SK-N-SH treated with all-trans-retinoic acid at 6 μM for 48 hours (cell line): ENCODE measurements at regions not wholly inside any gene's neighbourhood (a gene's known extent, or its start where the extent isn't known, plus 50 kb on each side); places are given as distances from the start of the nearest gene placed in this dataset.

ENCODE experiments used
- ESRRG ChIP-seq: fragments of 250-450 bp; sonication (Bioruptor Pico); IDR thresholded peaks from 2 replicates; pipeline ENCODE4 v1.6.1; 2021; ENCODE audit warnings: mild to moderate bottlenecking
- ISL1 ChIP-seq: fragments of 250-450 bp; sonication (Bioruptor Pico); IDR thresholded peaks from 2 replicates; pipeline ENCODE4 v2.1.2; 2022; ENCODE audit warnings: mild to moderate bottlenecking, moderate library complexity
- OSR1 ChIP-seq: fragments of 250-450 bp; sonication (Bioruptor Pico); IDR thresholded peaks from 2 replicates; pipeline ENCODE4 v1.8.0; 2022; ENCODE audit warnings: moderate library complexity, mild to moderate bottlenecking, inconsistent platforms
- RARB ChIP-seq: fragments of 250-450 bp; sonication (Bioruptor Pico); IDR thresholded peaks from 2 replicates; pipeline ENCODE4 v1.8.0; 2021; ENCODE audit warnings: mild to moderate bottlenecking, moderate library complexity
- ZFP3 ChIP-seq: fragments of 250-450 bp; sonication (Bioruptor Pico); IDR thresholded peaks from 2 replicates; pipeline ENCODE4 v1.5.0; 2020; ENCODE audit warnings: mild to moderate bottlenecking, moderate library complexity
- ZFP30 ChIP-seq: fragments of 450-650 bp; formaldehyde crosslinking; IDR thresholded peaks from 2 replicates; pipeline ENCODE4 v1.5.0; 2022; ENCODE audit warnings: mild to moderate bottlenecking, moderate library complexity
- ZNF565 ChIP-seq: fragments of 450-650 bp; formaldehyde crosslinking; conservative IDR thresholded peaks from 2 replicates; pipeline ENCODE4 v1.5.0; 2020; ENCODE audit warnings: low read depth, mild to moderate bottlenecking, moderate library complexity
- ZNF70 ChIP-seq: fragments of 450-650 bp; formaldehyde crosslinking; IDR thresholded peaks from 2 replicates; pipeline ENCODE4 v1.5.0; 2020; ENCODE audit warnings: mild to moderate bottlenecking, moderate library complexity
- TF ChIP-seq, protein P1 (sequence below): fragments of 250-450 bp; sonication (Bioruptor Pico); IDR thresholded peaks from 2 replicates; pipeline ENCODE4 v1.8.0; 2020; ENCODE audit warnings: mild to moderate bottlenecking, moderate library complexity, borderline replicate concordance
- TF ChIP-seq, protein P2 (sequence below): fragments of 250-450 bp; sonication (Bioruptor Pico); IDR thresholded peaks from 2 replicates; pipeline ENCODE4 v1.5.1; 2020; ENCODE audit warnings: low read depth, mild to moderate bottlenecking, moderate library complexity

DNA sequence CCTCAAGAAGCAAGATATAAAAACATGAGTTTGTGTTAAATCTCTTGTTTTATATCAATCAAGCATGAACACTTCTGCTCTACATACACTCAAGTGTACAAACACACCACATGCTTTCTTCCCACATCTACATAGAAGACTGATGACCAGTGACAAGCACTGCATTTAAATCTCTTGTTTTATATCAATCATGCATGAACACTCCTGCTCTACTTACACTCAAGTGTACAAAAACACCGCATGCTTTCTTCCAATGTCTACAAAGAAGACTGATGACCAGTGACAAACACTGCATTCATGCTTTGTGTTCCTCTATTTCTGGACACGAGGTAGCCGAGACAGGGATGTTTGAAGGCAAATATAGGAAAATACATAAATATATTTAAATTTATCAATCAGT, 642.0 kb upstream of the PFKP start:
- TF ChIP-seq ESRRG (CRISPR knock-in tag) (no peak), ZNF70 (CRISPR knock-in tag) (no peak), OSR1 (CRISPR knock-in tag) (no peak), ZNF565 (CRISPR knock-in tag) (no peak), ZFP30 (CRISPR knock-in tag) (no peak), ZFP3 (CRISPR knock-in tag) (no peak), RARB (no peak), ISL1 (no peak)
- TF ChIP-seq, protein P1, sequence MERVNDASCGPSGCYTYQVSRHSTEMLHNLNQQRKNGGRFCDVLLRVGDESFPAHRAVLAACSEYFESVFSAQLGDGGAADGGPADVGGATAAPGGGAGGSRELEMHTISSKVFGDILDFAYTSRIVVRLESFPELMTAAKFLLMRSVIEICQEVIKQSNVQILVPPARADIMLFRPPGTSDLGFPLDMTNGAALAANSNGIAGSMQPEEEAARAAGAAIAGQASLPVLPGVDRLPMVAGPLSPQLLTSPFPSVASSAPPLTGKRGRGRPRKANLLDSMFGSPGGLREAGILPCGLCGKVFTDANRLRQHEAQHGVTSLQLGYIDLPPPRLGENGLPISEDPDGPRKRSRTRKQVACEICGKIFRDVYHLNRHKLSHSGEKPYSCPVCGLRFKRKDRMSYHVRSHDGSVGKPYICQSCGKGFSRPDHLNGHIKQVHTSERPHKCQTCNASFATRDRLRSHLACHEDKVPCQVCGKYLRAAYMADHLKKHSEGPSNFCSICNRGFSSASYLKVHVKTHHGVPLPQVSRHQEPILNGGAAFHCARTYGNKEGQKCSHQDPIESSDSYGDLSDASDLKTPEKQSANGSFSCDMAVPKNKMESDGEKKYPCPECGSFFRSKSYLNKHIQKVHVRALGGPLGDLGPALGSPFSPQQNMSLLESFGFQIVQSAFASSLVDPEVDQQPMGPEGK (CRISPR knock-in tag), result no peak
- TF ChIP-seq, protein P2, sequence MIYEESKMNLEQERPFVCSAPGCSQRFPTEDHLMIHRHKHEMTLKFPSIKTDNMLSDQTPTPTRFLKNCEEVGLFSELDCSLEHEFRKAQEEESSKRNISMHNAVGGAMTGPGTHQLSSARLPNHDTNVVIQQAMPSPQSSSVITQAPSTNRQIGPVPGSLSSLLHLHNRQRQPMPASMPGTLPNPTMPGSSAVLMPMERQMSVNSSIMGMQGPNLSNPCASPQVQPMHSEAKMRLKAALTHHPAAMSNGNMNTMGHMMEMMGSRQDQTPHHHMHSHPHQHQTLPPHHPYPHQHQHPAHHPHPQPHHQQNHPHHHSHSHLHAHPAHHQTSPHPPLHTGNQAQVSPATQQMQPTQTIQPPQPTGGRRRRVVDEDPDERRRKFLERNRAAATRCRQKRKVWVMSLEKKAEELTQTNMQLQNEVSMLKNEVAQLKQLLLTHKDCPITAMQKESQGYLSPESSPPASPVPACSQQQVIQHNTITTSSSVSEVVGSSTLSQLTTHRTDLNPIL (CRISPR knock-in tag), result no peak
